LHCN-M2 (cell line): ENCODE measurements at regions not wholly inside any gene's neighbourhood (a gene's known extent, or its start where the extent isn't known, plus 50 kb on each side); places are given as distances from the start of the nearest gene placed in this dataset.
"Not testable (repeated sequence)": the region's sequence is repeated elsewhere in the genome, so short reads cannot be mapped to it uniquely, and the experiment has no call there.

Source experiments
- DNase-seq: peaks from one replicate; pipeline ENCODE4 v3.0.0-alpha.2; 2012; ENCODE audit warnings: low read depth

DNA sequence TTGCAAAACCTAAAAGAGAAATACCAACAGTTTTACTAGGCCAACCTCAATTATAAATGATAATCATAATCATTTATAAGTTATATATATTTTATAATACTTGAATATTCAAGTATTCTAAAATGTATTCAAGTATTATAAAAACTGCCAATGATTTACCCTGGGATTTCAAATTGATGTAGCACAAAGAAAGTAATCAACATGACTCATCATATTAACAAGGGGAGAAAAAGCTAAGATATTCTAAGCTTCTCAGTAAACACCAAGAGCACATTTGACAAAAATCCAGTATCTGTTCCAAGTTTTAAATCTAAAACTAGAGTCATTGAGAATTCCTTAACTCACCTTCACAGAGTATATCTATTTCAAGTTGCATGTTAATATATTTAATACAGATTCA, 56.1 kb downstream of the CAPZA3 start:
- no peak for DNase-seq

DNA sequence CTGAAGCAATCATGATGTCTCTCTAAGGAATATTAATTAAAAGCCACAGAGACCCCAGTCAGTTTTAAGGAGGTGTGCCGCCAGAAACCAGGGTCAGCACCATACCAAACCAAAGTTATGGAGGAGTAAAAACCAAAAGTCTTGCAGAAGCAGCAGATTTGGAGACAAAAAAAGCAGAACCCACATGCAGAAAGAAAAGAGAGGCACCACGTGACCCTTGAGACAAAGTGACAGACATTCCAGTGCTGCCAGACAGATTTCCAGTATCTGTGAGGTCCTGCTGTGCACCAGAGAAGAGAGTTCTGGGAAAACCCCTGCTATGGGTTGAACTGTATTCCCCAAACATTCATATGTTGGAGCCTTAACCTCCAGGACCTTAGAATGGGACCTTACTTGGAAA, 59.7 kb downstream of the CAPZA3 start:
- no peak for DNase-seq

DNA sequence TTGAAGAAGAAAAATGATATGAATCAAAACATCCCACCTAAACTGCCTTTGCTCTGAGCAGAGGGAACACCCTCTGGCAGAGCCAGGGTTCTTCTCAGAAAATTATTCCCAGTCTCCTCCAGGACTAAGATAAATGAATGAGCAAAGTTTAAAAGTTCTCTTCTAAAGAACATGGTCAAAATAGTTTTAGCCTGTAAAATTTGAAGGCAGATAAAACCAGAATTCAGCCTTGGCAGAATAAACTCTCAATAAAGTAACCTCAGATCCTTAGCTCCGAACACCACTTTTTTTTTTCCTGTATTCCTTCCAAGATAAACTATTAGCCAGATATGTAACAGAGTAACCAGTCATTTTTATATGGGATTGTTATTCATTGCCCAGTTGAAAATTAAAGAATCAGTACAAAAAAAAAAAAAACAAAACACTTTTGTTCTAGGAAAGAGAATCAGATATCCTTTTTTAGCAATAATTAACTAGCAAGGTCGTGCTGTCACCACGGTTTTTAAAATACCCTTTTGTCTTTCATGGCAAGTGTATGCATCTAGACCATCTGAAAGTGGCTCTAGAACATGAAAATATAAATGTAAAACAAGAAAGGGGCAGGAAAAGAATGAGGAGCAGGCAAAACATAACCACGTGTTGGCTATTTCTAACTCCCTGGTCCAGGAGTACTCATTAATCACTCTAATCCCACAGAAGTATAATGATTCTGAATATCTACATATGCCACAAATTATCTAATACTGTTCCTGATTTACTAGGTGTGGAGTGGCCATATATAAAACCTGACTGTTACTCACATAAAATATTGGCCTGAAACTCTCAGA, 60.8 kb downstream of the CAPZA3 start:
- DNase-seq = no peak

DNA sequence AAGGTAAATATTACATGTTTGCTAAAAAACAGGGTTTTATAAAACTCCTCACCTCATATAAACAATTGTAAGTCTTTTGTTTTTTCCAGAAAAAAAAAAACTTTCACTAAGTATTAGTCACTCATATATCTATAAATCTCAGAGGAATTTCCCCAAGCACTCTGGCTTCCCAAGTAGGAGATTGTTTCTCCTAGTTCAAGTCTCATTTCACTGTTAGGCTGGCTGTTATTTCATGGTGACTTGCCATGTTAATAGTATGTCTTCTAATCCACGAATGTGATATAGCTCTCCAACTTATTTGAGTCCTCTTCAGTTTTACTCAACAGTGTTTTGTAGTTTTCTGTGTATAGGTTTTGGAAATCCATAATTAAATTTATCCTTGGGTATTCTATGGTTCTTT, 61.6 kb downstream of the CAPZA3 start:
- no peak for DNase-seq

DNA sequence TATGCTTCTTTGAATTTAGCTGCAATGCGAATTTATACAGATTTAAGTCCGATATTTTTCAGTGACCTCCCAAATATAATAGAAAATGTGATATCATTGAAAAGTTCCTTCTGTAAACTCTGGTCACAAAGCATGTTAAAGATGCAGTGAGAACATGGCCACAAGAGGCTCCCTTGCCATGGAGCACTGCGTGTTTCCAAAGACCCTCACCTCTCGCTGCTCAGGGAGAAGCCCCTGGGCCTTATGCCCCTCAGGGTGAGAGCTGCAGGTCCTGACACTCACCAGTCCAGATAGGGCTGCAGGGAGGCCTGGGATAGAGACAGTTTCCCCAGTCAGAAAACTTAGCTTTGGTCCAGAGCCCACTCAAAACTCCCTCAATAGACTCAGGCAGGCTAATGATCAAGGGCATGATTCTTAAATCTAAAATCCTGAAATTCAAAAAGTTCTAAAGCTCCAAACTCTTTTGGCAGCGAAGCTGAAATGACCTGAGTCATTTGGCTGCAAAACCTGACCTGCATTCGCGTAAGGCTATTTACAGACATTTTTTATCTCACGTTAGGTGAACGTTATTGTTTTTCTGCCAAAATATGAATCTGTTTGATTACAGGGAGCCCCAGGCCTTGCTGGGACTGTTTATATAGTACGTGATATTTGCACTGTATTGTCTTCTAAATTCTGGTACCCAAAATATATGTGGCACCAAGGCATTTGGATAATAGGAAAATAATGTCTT, 67.8 kb downstream of the CAPZA3 start:
- no peak for DNase-seq

DNA sequence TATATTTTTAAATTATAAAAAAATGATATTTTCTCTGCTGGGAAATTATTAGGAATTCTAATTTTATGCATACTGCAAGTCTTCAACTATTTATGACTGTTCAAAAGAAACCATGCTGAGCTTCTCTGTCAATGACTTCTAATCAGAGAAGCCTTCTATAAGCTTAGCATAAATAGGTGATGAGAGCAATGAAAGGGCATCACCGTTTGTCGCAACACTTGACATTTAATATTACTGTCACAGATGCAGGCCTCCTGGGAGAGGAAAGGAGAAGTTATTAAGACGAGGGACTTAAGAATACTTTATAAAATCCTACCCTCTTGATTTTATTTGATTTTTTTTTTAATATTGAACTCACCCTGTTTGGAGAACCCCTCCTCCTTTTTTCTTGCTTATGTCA, 69.8 kb downstream of the CAPZA3 start:
- DNase-seq = no peak

DNA sequence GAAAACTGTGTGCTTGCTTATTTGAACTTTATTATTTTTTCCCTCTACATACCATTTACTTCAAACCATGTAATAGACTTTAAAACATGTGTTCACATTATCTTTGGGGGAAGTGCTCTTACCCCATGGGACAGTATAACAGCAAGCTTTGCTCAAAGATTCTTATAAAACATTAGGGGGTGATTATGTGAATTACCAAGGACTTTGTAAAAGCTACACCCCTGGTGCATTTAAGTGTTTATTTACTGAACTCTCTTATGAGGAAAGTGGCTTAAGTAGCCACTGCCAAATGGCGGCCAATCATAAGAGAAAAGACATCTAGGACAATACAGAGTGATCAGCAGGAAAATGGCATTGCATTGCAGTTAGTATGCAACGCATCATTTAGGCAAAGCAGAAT, 70.3 kb downstream of the CAPZA3 start:
- no peak for DNase-seq

DNA sequence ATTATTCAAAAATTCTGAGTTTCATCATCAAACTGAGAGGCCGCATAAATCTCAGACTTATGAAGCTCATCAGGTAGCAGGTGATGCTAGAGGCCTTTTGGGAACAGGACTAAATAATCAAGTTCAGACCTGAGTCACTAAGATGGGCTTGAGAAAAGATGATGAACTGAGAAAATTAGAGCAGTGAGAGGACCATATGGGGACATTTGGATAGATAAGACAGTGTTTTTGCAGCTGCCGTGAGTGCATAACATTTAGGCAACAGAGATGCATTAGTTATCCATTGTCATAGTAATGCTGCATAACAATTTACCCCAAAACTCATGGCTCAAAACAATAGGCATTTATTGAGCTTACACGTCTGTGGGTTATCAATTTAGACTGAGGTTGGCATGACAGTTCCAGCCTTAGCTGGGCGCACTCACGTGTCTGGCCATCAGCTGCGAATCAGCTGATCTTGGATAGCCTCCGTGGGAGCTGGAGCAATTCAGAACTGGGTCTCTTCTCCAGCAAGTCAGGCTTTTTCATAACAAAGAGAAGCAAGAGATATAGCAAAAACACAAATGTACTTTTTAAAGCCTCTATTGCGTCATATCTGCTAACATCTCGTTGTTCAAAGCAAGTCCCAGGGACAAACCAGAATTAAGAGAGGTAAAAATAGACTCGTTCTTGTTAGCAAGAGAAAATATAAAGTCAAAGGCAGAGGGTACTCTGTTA, 72.8 kb downstream of the CAPZA3 start:
- peak; percentile 1 for DNase-seq

DNA sequence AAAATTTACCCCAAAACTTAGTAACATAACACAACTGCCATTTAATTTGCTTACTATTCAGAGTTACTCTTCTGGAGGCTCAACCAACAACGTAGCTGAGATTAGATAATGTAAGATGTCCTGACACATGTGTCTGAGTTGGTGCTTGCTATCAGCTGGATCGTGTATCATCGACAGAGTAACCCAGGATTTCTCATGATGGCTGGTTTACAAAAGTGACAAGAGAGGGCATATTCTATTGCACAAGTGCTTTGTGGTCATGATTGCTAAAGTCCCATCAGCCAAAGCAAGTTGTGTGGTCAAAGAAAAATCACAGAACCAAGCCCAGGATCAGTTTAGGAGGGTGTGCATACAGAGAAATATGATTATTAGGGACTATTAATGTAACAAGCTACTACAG, 73.4 kb downstream of the CAPZA3 start:
- peak; percentile 18 for DNase-seq

DNA sequence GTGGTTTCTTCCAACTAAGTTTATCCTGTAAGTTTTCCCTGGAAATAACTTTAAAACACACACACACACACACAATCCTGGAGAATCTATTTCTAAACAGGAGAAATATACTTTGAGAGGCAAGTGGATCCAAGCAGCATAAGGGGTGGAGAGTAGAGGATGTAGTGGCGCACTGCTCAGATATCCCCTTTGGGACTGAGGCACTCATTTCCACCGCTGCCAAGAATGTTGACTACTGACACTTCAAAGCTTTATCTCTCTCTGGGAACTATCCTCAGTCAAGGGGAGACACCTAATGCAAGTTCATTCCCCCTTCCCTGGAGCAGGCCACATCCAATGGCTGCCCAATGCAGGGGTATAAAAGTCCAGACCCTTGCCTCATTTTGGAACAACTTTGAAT, 75.8 kb downstream of the CAPZA3 start:
- no peak for DNase-seq

DNA sequence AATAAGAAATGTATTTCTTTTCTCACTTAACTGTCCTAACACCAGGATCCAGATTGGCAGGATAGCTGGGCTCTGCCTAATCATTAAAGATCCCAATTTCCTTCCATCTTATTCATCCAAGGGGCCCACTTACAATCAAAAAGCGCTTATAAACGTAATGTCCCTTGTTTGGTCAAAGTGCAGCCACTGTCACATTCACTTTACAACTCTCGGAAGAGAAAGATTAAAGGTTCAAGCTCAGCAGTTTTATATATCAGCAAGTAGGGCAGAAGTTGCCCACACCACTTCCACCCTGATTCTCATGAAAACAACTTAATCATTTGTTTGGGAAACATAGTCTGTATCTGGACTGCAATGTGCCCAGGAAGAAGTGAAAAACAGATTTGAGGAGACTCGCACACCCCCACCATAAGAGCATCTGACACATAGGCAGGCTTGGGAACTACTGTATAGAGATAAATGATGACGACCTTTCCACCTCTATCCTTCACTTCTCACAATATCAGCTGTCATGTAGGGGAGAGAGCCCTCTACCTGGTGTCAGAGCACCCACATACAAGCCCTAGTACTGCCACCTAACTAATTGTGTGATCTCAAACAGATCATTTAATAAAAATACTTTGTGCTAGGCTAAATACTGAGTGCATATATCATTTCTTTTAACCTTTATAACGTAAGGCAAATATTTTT, 80.8 kb downstream of the CAPZA3 start:
- no peak for DNase-seq

DNA sequence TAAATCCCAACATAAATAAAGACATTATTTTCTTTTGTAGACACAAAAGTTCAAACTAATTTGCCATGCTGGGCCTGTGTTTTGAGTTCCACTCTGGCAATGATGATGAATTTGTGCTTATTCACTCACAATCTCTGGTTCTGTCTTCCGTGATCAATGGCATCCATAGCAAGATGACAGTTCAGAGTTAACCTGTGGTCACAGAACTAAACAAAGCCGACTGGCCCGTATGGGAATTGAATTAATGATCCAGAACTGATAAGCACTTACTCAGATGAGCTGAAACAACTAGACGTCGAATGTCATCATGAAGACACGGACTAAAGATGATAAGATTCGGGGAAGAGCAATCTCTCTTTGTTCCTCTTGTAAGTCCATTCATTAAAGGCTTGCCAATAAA, 81.6 kb downstream of the CAPZA3 start:
- no peak for DNase-seq

DNA sequence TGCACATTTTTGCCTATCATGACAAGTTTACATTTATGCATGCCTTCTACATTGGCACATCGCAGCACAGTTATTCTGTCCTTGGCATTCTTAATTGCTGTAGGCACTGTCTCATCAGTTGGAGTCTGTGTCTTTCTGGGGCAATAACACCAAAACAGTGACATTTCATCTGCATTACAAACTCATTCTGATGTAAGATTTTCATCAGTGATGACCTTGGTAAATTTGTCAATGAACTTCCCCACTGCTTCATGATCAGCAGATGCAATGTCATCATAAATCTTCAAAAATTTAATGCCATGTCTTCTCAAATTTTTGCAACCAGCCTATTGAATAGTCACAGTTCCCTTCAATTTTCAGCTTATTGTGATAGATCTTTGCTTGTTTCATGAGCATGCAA, 85.5 kb downstream of the CAPZA3 start:
- no peak for DNase-seq

DNA sequence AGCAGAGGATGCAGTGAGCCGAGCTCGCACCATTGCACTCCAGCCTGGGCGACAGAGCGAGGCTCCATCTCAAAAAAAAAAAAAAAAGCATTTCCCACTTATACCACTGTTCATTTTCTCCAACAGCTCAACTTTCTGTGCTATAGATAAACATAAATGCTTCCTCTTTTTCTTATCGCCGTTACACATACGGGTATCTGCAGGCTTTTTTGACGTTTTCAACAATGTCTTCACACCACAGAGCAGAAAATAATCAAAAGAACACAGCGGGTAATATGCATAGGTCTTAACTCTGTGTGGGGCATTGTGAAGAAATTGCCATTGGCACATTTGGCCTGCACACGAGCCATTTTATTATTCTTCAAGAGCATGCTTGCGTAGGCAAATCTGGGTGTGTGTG, 86.4 kb downstream of the CAPZA3 start:
- no peak for DNase-seq

DNA sequence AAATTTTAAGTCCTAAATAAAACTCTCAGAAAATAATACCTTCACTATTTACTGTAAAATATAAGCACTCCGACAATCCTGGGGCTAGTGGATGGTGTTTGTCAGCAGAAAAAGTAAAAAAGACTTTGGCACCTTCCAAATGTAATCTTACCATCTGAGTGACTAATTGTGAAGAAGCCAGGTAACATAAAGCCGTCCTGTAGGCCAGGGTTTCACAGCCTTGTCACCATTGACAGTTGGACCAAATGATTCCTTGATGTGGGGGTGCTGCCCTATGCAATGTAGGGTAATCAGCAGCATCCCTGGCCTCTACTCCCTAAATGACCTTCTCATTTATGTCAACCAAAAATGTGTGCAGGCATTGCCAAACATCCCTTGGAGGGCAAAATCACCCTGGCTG, 87.2 kb downstream of the CAPZA3 start:
- no peak for DNase-seq

DNA sequence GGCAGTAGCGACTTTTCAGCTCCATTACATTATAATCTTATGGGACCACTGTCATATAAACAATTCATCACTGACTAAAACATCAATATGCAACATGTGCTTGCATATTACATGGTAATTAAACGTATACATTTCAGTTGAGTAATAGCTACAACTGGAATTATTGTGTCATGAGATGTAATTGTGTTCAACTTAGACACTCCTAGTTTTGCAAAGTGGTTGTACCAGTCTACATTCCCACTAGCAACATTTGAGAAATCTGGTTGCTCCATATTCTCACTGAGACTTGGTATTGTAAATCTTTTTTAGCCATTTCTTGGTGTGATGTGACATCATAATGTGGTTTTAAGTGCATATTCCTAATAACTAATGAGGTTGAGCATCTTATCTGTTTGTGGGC, 90.0 kb downstream of the CAPZA3 start:
- DNase-seq = no peak

DNA sequence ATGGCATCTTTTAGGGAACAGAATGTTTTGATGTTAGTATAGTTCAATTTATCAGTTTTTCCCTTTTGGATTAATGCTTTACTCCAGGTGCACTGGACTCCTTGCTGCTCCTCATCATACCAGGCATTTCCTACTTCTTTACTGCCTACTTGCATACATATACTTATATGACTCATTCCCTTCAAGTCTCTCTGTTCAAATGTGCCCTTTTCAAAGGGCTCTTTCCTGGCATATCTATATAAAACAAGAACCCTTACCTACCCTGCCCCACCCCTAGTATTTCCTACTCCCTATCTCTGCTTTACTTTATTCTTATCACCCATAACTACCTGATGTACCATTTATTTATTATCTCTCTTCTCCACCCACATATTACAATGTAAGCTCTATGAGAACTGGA, 90.6 kb downstream of the CAPZA3 start:
- no peak for DNase-seq

DNA sequence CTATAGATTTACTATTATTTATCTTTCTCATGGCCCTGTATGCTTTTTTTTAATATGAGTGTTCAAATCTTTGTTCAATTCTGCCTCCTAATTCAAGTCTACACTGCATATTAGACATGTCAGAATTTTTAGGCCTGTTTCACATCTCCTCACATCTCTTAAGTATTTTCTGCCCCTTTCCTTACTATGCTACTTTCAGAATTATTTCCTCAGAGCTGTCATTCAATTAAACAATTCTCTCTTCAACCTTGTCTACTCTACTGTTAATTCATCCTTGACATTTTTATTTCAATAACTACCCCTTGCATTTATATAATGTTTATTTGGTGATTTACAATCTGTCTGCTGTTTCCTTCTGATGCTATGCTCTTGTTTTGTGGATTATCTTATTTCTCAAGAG, 91.1 kb downstream of the CAPZA3 start:
- DNase-seq = no peak

DNA sequence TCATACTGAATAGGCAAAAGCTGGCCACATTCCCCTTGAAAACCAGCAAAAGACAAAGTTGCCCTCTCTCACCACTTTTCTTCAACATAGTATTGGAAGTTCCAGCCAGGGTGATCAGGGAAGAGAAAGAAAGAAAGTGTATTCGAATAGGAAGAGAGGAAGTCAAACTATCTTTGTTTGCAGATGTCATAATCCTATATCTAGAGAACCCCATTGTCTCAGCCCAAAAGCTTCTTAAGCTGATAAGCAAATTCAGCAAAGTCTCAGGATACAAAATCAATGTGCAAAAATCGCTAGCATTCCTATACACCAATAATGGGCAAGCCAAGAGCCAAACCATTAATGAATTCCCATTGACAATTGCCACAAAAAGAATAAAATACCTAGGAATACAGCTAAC, 95.0 kb downstream of the CAPZA3 start:
- DNase-seq = not testable (repeated sequence)

DNA sequence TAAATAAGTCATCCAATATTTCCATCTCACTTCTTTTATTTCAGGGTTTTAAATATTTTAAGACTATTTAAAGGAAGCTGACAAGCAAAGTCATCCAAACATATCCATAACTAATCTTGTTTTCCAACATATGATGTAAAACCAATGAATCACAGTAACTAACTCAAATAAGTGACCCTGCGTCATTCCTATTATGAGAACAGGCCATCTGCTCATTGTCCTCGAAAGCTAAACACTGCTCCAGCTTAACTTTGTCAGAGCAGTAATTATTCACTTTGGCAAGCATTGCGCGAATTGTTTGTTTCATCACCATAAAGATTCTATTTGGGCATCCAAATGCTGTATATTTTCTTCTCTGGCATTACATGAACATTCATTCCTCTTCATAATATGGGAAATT, 99.1 kb downstream of the CAPZA3 start:
- DNase-seq = no peak

DNA sequence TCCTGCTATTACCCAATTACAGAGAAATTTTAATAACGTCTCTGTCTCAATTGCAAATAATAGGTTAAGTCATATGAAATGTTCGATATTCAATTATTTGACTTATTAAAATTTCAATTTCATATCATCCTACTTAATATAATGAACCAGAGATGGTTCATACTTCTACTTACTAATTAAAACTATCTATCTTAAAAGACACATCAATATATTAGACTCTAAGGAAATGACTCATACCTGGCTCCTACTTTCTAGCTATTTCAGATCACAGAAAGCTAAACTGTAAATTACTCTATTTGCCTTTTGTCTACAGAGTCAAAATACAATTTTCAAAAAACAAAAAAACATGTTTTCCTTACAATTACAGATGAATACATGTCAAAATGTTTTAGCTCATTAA, 99.6 kb downstream of the CAPZA3 start:
- no peak for DNase-seq

DNA sequence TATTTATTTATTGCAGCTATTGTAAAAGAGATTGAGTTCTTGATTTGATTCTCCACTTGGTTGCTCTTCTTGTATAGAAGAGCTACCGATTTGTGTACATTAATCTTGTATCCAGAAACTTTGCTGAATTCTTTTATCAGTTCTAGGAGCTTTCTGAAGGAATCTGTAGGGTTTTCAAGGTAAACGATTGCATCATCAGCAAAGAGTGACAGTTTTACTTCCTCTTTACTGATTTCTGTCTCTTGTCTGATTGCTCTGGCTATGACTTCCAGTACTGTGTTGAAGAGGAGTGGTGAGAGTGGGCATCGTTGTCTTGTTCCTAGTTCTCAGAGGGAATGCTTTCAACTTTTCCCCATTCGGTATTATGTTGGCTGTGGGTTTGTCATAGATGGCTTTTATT, 103.1 kb downstream of the CAPZA3 start:
- not testable (repeated sequence) for DNase-seq
